GM23248 (cell line): ENCODE measurements at regions not wholly inside any gene's neighbourhood (a gene's known extent, or its start where the extent isn't known, plus 50 kb on each side); places are given as distances from the start of the nearest gene placed in this dataset.

Experiments used
- EZH2 ChIP-seq: fragments of 200-600 bp; sonication (generic); IDR thresholded peaks from 2 replicates; pipeline ENCODE4 v1.6.1; 2018; ENCODE audit warnings: antibody characterized with exemption, mild to moderate bottlenecking; ENCODE audit not compliant: insufficient read depth, poor library complexity, severe bottlenecking
- EZH2phosphoT487 ChIP-seq: fragments of 200-600 bp; sonication (generic); IDR thresholded peaks from 2 replicates; pipeline ENCODE4 v1.6.1; 2018; ENCODE audit warnings: antibody characterized with exemption, moderate library complexity, mild to moderate bottlenecking, low read depth; ENCODE audit not compliant: insufficient read depth

DNA sequence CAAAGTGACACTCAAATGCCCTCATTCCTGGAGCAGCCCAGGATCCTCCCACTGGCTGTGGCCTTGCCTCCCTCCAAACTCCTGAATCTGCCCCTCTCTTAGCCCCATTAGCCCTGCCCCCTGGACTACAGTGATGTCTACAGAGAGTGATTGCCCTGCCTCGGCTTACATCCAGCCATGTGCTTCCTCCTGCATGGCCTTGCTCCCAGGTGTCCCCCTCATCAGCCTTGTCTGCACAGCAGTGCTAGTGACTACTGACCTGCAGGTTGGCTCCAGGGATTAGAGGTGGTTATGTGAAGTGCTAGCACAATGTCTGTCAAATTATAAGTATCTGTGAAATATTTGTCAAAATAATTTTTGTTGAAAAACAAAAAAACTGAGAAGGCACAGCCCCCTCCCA lies 259.1 kb upstream of the MYT1L start:
- no peak for TF ChIP-seq EZH2phosphoT487
- no peak for TF ChIP-seq EZH2
